Fibroblast of upper back skin (primary cell): ENCODE measurements at regions not wholly inside any gene's neighbourhood (a gene's known extent, or its start where the extent isn't known, plus 50 kb on each side); places are given as distances from the start of the nearest gene placed in this dataset.

Experiments used
- DNase-seq: peaks from one replicate; pipeline ENCODE4 v3.0.0-alpha.2; 2013

GRCh38 chr12:90064852-90065801, 356.5 kb upstream of the ATP2B1 start:
- DNase-seq: peak; percentile 24

GRCh38 chr12:90062799-90063198, 354.2 kb upstream of the ATP2B1 start:
- DNase-seq: no peak

- DNase-seq: no peak
Observed at GRCh38 chr12:90061809-90062208, 353.2 kb upstream of the ATP2B1 start.

- DNase-seq: no peak
Observed at GRCh38 chr12:90060031-90060430, 351.4 kb upstream of the ATP2B1 start.

GRCh38 chr12:90058704-90059103, 350.1 kb upstream of the ATP2B1 start:
- DNase-seq: peak; percentile 90

- DNase-seq: no peak
Observed at GRCh38 chr12:90055071-90055470, 346.4 kb upstream of the ATP2B1 start.

- no peak for DNase-seq
Observed at GRCh38 chr12:90048918-90049317, 340.3 kb upstream of the ATP2B1 start.

GRCh38 chr12:90045559-90045958, 336.9 kb upstream of the ATP2B1 start:
- DNase-seq: no peak

- DNase-seq: no peak
Observed at GRCh38 chr12:90044069-90044468, 335.4 kb upstream of the ATP2B1 start.

- DNase-seq: peak; percentile 67
Observed at GRCh38 chr12:90042920-90043641, 334.4 kb upstream of the ATP2B1 start.

- DNase-seq: no peak
Observed at GRCh38 chr12:90038289-90038688, 329.7 kb upstream of the ATP2B1 start.

- DNase-seq: no peak
Observed at GRCh38 chr12:90037740-90038139, 329.1 kb upstream of the ATP2B1 start.

- peak; percentile 54 for DNase-seq
Observed at GRCh38 chr12:90036637-90037036, 328.0 kb upstream of the ATP2B1 start.

GRCh38 chr12:90030726-90031125, 322.1 kb upstream of the ATP2B1 start:
- no peak for DNase-seq

- no peak for DNase-seq
Observed at GRCh38 chr12:90029317-90029716, 320.7 kb upstream of the ATP2B1 start.

- DNase-seq: no peak
Observed at GRCh38 chr12:90028635-90029051, 320.0 kb upstream of the ATP2B1 start.

- DNase-seq: no peak
Observed at GRCh38 chr12:90027889-90028634, 319.4 kb upstream of the ATP2B1 start.

GRCh38 chr12:90027041-90027440, 318.4 kb upstream of the ATP2B1 start:
- DNase-seq: no peak

- no peak for DNase-seq
Observed at GRCh38 chr12:90026516-90026915, 317.9 kb upstream of the ATP2B1 start.

- DNase-seq: no peak
Observed at GRCh38 chr12:90024262-90024661, 315.6 kb upstream of the ATP2B1 start.

GRCh38 chr12:90023207-90023900, 314.7 kb upstream of the ATP2B1 start:
- DNase-seq: no peak

GRCh38 chr12:90021795-90022440, 313.3 kb upstream of the ATP2B1 start:
- no peak for DNase-seq
